ENCODE measurements at regions not wholly inside any gene's neighbourhood (a gene's known extent, or its start where the extent isn't known, plus 50 kb on each side); places are given as distances from the start of the nearest gene placed in this dataset.

- TF ChIP-seq, protein P1, sequence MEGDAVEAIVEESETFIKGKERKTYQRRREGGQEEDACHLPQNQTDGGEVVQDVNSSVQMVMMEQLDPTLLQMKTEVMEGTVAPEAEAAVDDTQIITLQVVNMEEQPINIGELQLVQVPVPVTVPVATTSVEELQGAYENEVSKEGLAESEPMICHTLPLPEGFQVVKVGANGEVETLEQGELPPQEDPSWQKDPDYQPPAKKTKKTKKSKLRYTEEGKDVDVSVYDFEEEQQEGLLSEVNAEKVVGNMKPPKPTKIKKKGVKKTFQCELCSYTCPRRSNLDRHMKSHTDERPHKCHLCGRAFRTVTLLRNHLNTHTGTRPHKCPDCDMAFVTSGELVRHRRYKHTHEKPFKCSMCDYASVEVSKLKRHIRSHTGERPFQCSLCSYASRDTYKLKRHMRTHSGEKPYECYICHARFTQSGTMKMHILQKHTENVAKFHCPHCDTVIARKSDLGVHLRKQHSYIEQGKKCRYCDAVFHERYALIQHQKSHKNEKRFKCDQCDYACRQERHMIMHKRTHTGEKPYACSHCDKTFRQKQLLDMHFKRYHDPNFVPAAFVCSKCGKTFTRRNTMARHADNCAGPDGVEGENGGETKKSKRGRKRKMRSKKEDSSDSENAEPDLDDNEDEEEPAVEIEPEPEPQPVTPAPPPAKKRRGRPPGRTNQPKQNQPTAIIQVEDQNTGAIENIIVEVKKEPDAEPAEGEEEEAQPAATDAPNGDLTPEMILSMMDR (IDR thresholded peaks at IDR 0.05), result no peak
- no peak for TF ChIP-seq EZH2 (IDR thresholded peaks at IDR 0.05)
- no peak for TF ChIP-seq EZH2phosphoT487 (IDR thresholded peaks at IDR 0.05)
Observed at GRCh38 chr15:36438499-36438898, 140.9 kb upstream of the CDIN1 start.

Data from neural progenitor cell (in vitro differentiated cells).